ENCODE measurements at regions not wholly inside any gene's neighbourhood (a gene's known extent, or its start where the extent isn't known, plus 50 kb on each side); places are given as distances from the start of the nearest gene placed in this dataset.
"Not testable (repeated sequence)": the region's sequence is repeated elsewhere in the genome, so short reads cannot be mapped to it uniquely, and the experiment has no call there.

DNA sequence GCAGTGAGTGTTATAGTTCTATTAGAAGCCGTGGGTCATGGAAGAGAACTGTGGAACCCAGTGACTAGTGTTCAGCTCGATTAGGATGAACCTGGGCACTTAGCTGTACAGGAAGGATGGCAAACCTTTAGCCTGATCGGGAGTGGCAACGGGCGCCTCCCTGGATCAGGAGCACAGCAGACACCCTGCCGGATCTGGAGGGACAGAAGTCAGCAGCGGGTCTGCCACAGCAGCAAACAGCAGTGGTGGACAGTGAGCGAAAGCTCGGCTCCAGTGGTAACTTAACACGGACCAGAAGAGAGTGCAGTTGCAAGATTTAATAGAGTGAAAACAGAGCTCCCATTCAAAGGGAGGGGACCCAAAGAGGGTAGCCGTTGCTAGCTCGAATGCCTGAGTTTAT is 697.6 kb upstream of the SLITRK1 start:
- FAIRE-seq; DNase-seq (ENCODE audit: extremely low spot score, insufficient read length, low read depth): not testable (repeated sequence)

GRCh38 chr13:84574851-84575250 is 692.6 kb upstream of the SLITRK1 start:
- no peak for FAIRE-seq
- DNase-seq (ENCODE audit: extremely low spot score, insufficient read length, low read depth) = no peak

- DNase-seq (ENCODE audit: extremely low spot score, insufficient read length, low read depth) (no peak), FAIRE-seq (no peak)
These were observed 689.0 kb upstream of the SLITRK1 start for GRCh38 chr13:84571264-84571663.

DNA sequence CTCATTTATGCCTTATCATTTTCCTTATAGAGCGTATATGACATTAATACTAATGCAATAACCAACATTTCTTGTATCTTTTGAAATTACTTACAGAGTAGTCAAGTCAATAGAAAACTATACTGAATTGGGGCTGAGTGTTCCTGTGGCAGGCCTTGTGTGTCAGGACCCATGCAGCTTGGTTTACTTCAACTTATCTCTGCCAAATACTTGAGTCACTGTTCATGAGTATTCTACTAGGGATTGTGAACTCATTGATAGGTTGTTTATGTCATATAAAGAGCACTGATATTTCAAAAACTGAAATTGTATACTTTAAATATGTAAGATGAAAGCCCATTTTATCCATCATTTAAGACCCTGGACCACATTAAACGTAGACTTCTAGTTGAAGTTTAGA is 688.6 kb upstream of the SLITRK1 start:
- FAIRE-seq = no peak

DNA sequence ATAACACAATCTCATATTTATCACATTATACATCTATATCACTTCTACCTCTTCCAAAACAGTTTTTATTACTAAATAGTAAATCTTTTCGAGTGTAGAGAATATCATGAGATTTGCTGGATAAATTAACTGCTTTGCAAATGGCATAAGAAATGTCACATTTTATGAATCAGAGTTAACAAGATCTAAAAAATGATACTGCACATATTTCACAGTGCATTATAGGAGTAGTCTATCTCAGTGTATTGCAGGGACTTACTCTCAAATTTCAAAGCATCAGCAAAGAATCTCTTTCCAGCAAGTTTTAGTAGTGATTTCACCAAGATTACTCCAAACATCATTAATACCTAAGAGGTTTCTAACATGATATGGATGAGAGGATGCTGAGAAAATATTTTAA is 687.1 kb upstream of the SLITRK1 start:
- FAIRE-seq (no peak), DNase-seq (ENCODE audit: extremely low spot score, insufficient read length, low read depth) (no peak)

More for the DNA sequence above, 688.6 kb upstream of the SLITRK1 start:
- DNase-seq (ENCODE audit: extremely low spot score, insufficient read length, low read depth) = no peak

GRCh38 chr13:84567848-84568247 is 685.6 kb upstream of the SLITRK1 start:
- DNase-seq (ENCODE audit: extremely low spot score, insufficient read length, low read depth) (no peak), FAIRE-seq (no peak)

GRCh38 chr13:84566780-84567179 is 684.5 kb upstream of the SLITRK1 start:
- DNase-seq (ENCODE audit: extremely low spot score, insufficient read length, low read depth) (no peak), FAIRE-seq (no peak)

DNA sequence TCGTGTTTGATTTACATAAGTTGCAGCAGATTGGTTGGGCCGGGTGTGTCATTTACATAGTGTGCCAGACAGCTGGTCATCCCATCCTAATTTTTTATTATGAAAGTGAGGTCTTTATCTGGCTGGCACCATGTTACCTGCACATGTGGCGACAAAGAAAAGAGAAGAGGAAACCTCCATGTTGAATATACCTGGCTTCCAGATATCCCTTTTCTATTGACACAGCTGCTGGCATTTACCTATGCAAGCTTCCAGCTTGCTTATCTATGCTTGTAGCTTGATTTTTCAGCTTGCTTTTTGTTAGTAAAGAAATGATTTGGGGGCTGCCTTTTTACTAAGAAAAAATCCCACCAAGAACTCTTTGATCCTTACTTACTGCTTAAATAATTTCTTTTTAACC is 681.3 kb upstream of the SLITRK1 start:
- no peak for DNase-seq (ENCODE audit: extremely low spot score, insufficient read length, low read depth)
- FAIRE-seq = no peak

DNA sequence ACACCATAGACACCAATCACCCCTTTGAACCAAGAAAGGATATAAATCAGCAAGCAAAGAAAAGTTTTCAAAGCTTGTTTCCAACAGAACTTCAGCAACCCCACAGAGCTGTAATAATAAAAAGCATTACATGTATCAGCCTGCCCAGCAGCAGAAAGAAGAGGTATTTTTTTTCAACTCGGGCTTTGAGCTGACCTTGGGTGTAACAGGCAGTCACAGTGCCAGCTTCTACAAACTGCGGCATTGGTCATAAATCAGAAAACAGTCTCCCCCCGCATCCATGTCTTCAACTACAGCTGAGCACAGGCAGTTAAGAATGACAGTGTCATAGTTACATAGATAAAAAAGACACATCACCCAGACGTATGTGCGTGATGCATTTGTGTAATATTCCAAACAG is 671.0 kb upstream of the SLITRK1 start:
- no peak for FAIRE-seq

GRCh38 chr13:84543962-84544361 is 661.7 kb upstream of the SLITRK1 start:
- FAIRE-seq (no peak), DNase-seq (ENCODE audit: extremely low spot score, insufficient read length, low read depth) (no peak)

More for the DNA sequence above, 671.0 kb upstream of the SLITRK1 start:
- no peak for DNase-seq (ENCODE audit: extremely low spot score, insufficient read length, low read depth)

- no peak for DNase-seq (ENCODE audit: extremely low spot score, insufficient read length, low read depth)
- FAIRE-seq = no peak
These were observed 660.1 kb upstream of the SLITRK1 start for GRCh38 chr13:84542348-84542747.

GRCh38 chr13:84536906-84537305 is 654.6 kb upstream of the SLITRK1 start:
- FAIRE-seq (no peak), DNase-seq (ENCODE audit: extremely low spot score, insufficient read length, low read depth) (no peak)

GRCh38 chr13:84528408-84529070 is 646.3 kb upstream of the SLITRK1 start:
- FAIRE-seq (no peak), DNase-seq (ENCODE audit: extremely low spot score, insufficient read length, low read depth) (no peak)

DNA sequence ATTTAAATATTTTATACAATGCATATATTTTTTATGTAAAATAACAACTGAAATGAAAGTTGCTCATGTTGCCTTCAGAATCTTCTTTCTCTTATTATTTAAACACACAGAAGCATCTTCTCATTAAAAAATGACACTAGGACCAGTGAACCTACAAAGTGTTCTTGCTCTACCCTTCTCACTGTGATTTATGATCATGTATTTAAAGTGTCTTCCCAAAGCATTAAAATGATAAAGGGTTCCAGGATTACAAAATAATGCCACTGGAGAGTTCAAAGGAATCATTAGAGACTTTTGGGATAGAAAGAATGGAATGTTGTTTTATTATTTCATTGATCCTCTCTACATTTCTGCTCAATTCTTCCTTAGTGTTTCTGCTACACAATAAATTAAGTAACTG is 643.6 kb upstream of the SLITRK1 start:
- DNase-seq (ENCODE audit: extremely low spot score, insufficient read length, low read depth) = no peak
- FAIRE-seq = no peak

DNA sequence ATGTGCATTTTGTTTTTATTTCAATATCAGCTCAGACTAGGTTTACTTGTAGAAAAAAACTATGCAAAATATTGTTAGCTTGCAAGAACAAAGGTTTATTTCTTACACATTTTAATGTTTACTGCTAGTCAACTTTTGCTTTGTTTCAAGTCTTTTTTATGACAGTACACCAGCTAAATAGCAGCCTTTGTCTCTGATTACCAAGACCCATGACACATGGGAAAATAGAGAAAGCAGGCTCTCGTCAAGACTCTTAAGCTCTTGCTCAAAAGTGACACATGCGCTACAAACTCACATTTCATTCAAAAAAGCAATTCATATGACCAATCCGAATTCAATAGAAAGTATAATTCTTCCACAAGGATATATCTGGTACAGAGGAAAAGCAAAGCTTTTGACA is 642.3 kb upstream of the SLITRK1 start:
- DNase-seq (ENCODE audit: extremely low spot score, insufficient read length, low read depth) = no peak
- FAIRE-seq = no peak

DNA sequence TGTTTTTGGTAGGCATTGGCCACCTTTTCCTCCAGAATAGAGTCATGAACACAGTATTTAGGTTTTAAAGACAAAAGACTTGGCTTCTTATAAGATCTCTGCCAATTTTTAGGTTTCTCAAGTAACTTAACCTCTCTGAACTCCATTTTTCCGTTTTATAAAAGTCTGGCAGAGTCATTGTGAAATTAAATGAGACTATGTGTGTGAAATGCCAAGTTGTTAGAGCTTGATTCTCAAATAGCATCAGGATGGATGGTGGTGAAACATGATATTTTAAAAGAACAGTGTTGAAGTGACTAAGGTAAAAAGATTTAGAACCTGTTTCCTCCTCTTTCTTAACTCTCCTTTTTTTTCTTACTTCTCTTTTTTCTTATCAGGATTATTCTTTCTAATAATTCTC is 617.7 kb upstream of the SLITRK1 start:
- DNase-seq (ENCODE audit: extremely low spot score, insufficient read length, low read depth) (no peak), FAIRE-seq (no peak)

GRCh38 chr13:84497613-84498012 is 615.3 kb upstream of the SLITRK1 start:
- FAIRE-seq = no peak

DNA sequence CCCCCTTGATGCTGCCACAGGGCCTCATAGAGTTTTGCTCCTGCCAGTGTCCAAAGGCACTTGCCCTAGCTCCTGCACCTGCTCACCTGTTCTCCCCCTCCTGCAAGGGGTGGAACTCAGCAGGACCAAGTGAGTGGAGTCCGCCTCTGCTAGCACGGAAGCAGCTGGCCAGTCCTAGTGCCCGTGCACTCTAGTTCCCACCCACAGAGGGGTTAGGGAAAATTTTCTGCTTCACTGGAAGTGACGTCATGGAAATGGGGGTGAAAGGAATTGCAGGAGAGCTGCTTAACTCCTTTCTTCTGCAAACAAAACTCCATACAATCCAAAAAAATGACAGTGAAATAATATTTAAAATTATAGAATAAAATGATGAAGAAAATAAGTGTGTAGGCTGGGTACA is 609.7 kb upstream of the SLITRK1 start:
- DNase-seq (ENCODE audit: extremely low spot score, insufficient read length, low read depth) (no peak), FAIRE-seq (no peak)

More at GRCh38 chr13:84497613-84498012, 615.3 kb upstream of the SLITRK1 start:
- no peak for DNase-seq (ENCODE audit: extremely low spot score, insufficient read length, low read depth)

DNA sequence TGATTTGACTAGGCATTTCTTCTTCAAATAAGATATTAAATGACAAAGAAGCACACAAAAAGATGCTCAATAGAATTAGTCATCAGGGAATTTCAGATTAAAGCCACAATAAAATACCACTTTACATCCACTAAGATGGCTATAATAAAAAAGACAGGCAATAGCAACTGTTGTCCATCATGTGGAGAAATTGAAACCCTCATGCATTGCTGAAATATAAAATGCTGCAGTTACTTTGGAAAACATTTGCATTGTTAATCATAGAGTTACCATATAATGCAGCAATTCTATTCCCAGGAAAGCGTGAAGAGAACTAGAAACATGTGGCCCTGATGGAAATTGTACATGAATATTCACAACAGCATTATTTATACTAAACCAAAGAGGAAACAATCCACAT is 605.5 kb upstream of the SLITRK1 start:
- FAIRE-seq (no peak), DNase-seq (ENCODE audit: extremely low spot score, insufficient read length, low read depth) (no peak)

GRCh38 chr13:84481958-84482357 is 599.7 kb upstream of the SLITRK1 start:
- FAIRE-seq (no peak), DNase-seq (ENCODE audit: extremely low spot score, insufficient read length, low read depth) (no peak)

DNA sequence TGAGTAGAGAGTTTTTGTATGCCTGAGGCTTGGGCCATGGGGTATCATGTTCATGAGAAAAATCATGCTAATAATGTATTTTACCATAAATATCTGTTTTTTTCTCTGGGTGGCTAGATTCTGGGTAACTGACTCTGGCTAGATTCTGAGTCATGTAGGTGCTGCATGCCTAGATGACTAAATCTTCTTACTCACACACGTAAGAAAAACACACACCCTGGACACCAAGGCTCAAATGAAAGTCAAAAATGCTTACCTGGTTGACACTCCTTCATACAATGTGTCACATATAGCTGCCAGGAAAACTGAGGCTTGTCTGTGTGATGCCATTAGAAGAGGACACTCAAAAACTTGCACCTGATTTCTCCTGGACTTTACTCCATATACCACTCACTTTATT is 597.4 kb upstream of the SLITRK1 start:
- FAIRE-seq = no peak
- no peak for DNase-seq (ENCODE audit: extremely low spot score, insufficient read length, low read depth)

DNA sequence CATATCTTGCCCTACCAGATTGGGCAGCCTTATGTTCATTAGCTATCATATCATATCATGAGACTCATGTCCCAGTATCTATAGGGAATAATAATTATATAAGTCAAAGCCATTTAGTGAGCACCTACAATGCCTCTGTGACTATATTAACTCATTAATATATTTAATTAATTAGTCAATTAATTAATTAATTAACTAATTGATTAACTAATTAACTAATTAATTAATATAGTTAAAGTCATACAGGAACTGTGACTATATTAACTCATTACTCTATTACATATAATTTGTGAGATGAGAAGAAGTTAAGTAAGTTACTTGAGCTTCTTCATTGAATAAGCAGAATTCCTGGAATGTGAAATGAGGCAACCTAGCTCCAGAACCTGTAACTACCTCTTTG is 588.3 kb upstream of the SLITRK1 start:
- FAIRE-seq = no peak
- no peak for DNase-seq (ENCODE audit: extremely low spot score, insufficient read length, low read depth)
